Tibial nerve (tissue), 4 donors: ENCODE measurements at regions not wholly inside any gene's neighbourhood (a gene's known extent, or its start where the extent isn't known, plus 50 kb on each side); places are given as distances from the start of the nearest gene placed in this dataset.
"Not testable (repeated sequence)": the region's sequence is repeated elsewhere in the genome, so short reads cannot be mapped to it uniquely, and the experiment has no call there.

Experiments
- DNase-seq, 2 donors: peaks; one replicate each; pipeline ENCODE4 v3.0.0-alpha.2; 2019; ENCODE audit warnings: low spot score in 2 of 2
- H3K27ac ChIP-seq, 4 donors: fragments of 200-600 bp; sonication (generic) in 3 of 4; one replicate each; pipeline ENCODE4 v1.5.1; 2017 to 2019; ENCODE audit warnings: mild to moderate bottlenecking in 1 of 4
- H3K27me3 ChIP-seq, 2 donors: fragments of 200-600 bp; sonication (generic) in 1 of 2; one replicate each; pipeline versions ENCODE4 v1.5.1 to v1.6.0; 2017 to 2019
- H3K36me3 ChIP-seq, 3 donors: fragments of 200-600 bp; sonication (generic); one replicate each; pipeline ENCODE4 v1.5.1; 2018 to 2019
- H3K4me1 ChIP-seq, 4 donors: fragments of 200-600 bp; sonication (generic) in 3 of 4; one replicate each; pipeline ENCODE4 v1.5.1; 2017 to 2019
- H3K4me3 ChIP-seq, 4 donors: fragments of 200-600 bp; sonication (generic) in 3 of 4; one replicate each; pipeline ENCODE4 v1.5.1; 2017 to 2019; ENCODE audit warnings: mild to moderate bottlenecking in 1 of 4, moderate library complexity in 1 of 4
- H3K9me3 ChIP-seq, 4 donors: fragments of 200-600 bp; sonication (generic) in 3 of 4; one replicate each; pipeline ENCODE4 v1.5.1; 2017 to 2019
- EP300 ChIP-seq, 2 donors: sonication (generic); formaldehyde crosslinking; IDR thresholded peaks; one replicate each; pipeline ENCODE4 v1.6.1; 2017; ENCODE audit warnings: antibody characterized with exemption in 2 of 2, mild to moderate bottlenecking in 1 of 2
- POLR2A ChIP-seq, 2 donors: fragments of 450-650 bp; IDR thresholded peaks; one replicate each; pipeline ENCODE4 v1.6.1; 2017; ENCODE audit warnings: antibody characterized with exemption in 2 of 2, mild to moderate bottlenecking in 2 of 2, moderate library complexity in 2 of 2
- WGBS, 2 donors: methylation state at CpG; one replicate each; pipeline ENCODE4 v1.1.5; 2018; 5-methylcytosine and 5-hydroxymethylcytosine counted together
- TF ChIP-seq, protein P1 (sequence below), 5 experiments: fragments of 200-600 bp in 3 of 5; fragments of 450-650 bp in 2 of 5; sonication (generic) in 3 of 5; IDR thresholded peaks; one replicate each; pipeline ENCODE4 v1.5.1; 2016 to 2019; ENCODE audit warnings: antibody characterized with exemption in 5 of 5, mild to moderate bottlenecking in 3 of 5, moderate library complexity in 2 of 5

DNA sequence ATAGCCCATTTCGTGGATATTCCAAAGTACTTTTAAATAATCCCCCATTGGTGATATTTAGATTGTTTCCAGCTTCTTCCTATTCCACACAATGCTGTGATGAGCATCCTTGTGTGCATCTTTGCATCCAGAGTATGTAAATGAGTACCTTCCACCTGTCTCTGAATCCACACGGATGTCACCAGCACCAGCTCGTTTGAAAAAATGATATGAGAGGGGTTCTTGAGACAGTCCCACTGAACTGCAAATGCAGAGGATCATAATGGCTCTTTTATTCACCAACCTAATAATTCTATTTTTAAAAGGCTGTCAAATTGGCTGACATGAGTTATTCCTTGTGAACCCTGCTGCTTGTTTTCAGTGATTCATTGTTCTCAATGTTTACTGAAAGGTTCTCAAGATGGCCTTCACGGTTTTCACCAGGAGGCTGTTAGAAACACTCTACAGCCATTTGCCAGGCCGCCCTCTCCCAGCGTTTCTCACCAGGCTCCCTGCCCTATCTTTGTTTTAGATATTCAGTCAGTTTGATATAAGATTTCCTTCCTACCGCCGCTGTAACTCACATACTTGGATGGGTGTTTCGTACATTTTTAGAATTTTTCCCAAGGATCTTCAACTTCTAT is 96.7 kb upstream of the PTPRG start:
- TF ChIP-seq EP300 (IDR thresholded peaks at IDR 0.05) (no peak), POLR2A (IDR thresholded peaks at IDR 0.05) (no peak)
- TF ChIP-seq, protein P1, sequence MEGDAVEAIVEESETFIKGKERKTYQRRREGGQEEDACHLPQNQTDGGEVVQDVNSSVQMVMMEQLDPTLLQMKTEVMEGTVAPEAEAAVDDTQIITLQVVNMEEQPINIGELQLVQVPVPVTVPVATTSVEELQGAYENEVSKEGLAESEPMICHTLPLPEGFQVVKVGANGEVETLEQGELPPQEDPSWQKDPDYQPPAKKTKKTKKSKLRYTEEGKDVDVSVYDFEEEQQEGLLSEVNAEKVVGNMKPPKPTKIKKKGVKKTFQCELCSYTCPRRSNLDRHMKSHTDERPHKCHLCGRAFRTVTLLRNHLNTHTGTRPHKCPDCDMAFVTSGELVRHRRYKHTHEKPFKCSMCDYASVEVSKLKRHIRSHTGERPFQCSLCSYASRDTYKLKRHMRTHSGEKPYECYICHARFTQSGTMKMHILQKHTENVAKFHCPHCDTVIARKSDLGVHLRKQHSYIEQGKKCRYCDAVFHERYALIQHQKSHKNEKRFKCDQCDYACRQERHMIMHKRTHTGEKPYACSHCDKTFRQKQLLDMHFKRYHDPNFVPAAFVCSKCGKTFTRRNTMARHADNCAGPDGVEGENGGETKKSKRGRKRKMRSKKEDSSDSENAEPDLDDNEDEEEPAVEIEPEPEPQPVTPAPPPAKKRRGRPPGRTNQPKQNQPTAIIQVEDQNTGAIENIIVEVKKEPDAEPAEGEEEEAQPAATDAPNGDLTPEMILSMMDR (IDR thresholded peaks at IDR 0.05): no peak
- no peak overlapping the region for H3K4me3 ChIP-seq
- H3K27ac ChIP-seq: no peak overlapping the region
- H3K27me3 ChIP-seq: no peaks in the 10 kb centered on the region
- peaks cover 0 to 2% (median 0%) of the 10 kb centered on the region in 4 donors for H3K9me3 ChIP-seq
- no peaks in the 10 kb centered on the region for H3K36me3 ChIP-seq
- WGBS, 2 donors: 43 to 55% methylated on average over 9 of the region's 9 CpGs
- no peaks in the 10 kb centered on the region for H3K4me1 ChIP-seq
- no peak for DNase-seq

DNA sequence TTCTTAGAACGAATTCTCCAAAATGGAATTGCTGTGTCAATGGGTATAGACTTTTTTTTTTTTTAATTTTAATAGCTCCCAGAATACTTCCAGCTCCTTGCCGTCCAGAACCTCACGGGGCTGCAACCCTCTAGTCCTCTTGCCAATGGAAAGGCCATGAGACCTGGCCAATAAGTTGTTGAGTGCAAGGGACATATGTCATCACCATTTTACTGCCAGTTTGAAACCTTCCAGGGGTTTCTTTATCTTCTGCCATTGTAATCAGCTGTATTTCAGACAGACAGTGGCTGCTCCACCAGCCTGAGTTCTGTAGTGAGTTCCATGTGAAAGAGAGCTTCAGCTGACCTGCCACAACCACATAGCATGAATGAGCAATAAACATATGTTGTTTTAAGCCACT is 95.0 kb upstream of the PTPRG start:
- H3K9me3 ChIP-seq: no peaks in the 10 kb centered on the region
- no peak overlapping the region for H3K4me3 ChIP-seq
- TF ChIP-seq POLR2A (IDR thresholded peaks at IDR 0.05) (no peak), EP300 (IDR thresholded peaks at IDR 0.05) (no peak)
- TF ChIP-seq, protein P1 (IDR thresholded peaks at IDR 0.05): no peak
- no peaks in the 10 kb centered on the region for H3K27me3 ChIP-seq
- DNase-seq: no peak
- 70 to 79% methylated on average over 3 of the region's 3 CpGs for WGBS, 2 donors
- no peaks in the 10 kb centered on the region for H3K4me1 ChIP-seq
- no peak overlapping the region for H3K27ac ChIP-seq
- H3K36me3 ChIP-seq: no peaks in the 10 kb centered on the region

DNA sequence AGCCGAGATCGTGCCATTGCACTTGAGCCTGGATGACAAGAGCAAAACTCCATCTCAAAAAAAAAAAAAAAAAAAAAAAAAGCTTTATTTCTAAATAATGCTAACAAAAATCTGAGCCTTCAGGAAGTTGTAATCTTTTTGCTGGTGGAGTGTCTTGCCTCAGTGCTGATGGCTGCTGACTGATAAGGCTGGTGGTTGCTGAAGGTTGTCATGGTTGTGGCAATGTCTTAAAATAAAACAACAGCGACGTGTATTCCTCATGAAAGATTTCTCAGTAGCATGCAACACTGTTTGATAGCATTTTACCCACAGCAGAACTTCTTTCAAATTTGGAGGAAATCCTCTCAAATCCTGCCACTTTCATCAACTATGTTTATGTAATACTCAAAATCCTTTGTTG is 77.4 kb upstream of the PTPRG start:
- 93% methylated on average over 4 of the region's 4 CpGs for WGBS, 2 donors
- H3K4me3 ChIP-seq: no peak overlapping the region
- H3K36me3 ChIP-seq: no peaks in the 10 kb centered on the region
- H3K27me3 ChIP-seq: no peaks in the 10 kb centered on the region
- no peaks in the 10 kb centered on the region for H3K4me1 ChIP-seq
- TF ChIP-seq, protein P1 (IDR thresholded peaks at IDR 0.05): no peak
- TF ChIP-seq POLR2A (IDR thresholded peaks at IDR 0.05) (no peak), EP300 (IDR thresholded peaks at IDR 0.05) (no peak)
- H3K27ac ChIP-seq: no peak overlapping the region
- no peak for DNase-seq
- H3K9me3 ChIP-seq: no peaks in the 10 kb centered on the region

DNA sequence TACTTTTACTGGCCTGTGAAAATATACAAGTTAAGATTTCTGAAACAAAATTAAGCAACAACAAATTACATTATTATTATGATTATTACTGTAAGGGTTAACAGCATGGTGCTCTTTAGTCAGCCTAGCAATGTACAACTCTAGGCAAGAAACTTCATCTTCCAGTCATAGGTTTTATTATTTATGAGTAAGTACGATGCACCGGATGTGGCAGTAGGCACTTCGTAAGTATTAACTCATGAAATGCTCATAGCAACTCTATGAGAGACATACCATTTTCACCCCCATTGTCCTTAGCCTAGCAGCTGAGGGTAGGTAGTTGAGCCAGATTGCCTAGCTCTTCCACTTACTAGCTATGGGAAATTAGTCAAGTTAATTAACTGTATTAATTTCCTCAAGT is 68.0 kb upstream of the PTPRG start:
- H3K36me3 ChIP-seq: no peaks in the 10 kb centered on the region
- no peaks in the 10 kb centered on the region for H3K4me1 ChIP-seq
- no peak overlapping the region for H3K27ac ChIP-seq
- no peaks in the 10 kb centered on the region for H3K9me3 ChIP-seq
- DNase-seq: no peak
- 72 to 83% methylated on average over 3 of the region's 3 CpGs for whole genome bisulfite sequencing, 2 donors
- TF ChIP-seq POLR2A (IDR thresholded peaks at IDR 0.05): no peak
- TF ChIP-seq EP300 (IDR thresholded peaks at IDR 0.05): no peak
- TF ChIP-seq, protein P1 (IDR thresholded peaks at IDR 0.05): no peak
- no peak overlapping the region for H3K4me3 ChIP-seq
- no peaks in the 10 kb centered on the region for H3K27me3 ChIP-seq

DNA sequence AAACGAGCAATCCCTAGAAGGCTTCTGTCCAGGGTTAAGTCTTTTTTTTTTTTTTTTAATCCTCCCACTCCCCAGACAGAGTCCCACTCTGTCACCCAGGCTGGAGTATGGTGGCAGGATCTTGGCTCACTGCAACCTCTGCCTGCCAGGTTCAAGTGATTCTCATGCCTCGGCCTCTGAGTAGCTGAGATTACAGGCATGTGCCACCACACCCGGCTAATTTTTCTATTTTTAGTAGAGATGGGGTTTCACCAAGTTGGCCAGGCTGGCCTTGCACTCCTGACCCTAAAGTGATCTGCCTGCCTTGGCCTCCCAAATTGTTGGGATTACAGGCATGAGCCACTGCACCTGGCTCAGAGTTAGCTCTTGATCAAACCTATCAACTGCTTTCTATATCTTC is 67.1 kb upstream of the PTPRG start:
- not testable (repeated sequence) for H3K4me1 ChIP-seq, H3K9me3 ChIP-seq, H3K27me3 ChIP-seq, DNase-seq, H3K36me3 ChIP-seq, H3K27ac ChIP-seq, H3K4me3 ChIP-seq
- WGBS, 2 donors: 72 to 89% methylated on average over 3 of the region's 3 CpGs

DNA sequence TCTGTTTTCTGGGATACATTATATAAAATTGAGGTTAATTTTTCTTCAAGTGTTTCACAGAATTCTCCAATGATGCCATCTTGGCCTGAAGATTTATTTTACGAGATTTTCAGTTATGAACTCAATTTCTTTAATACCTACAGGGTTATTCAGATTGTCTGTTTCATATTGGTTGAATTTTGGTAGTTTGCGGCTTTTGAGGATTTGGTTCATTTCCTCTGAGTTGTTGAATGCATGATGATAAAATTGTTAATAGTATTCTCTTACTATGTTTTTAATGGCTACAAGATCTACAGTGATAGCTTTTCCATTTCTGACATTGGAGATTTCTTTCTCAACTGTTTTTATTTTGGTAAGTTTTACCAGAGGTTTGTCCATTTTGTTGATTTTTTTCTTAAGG is 63.9 kb upstream of the PTPRG start:
- Histone ChIP-seq H3K27me3 (no peaks in the 10 kb centered on the region), H3K36me3 (no peaks in the 10 kb centered on the region), H3K9me3 (peaks cover 0 to 11% (median 0%) of the 10 kb centered on the region in 4 donors), H3K27ac (no peak overlapping the region), H3K4me1 (no peaks in the 10 kb centered on the region), H3K4me3 (no peak overlapping the region)
- WGBS, 2 donors: 92 to 93% methylated on average over 2 of the region's 2 CpGs
- TF ChIP-seq EP300 (IDR thresholded peaks at IDR 0.05): no peak
- TF ChIP-seq, protein P1 (IDR thresholded peaks at IDR 0.05): no peak
- TF ChIP-seq POLR2A (IDR thresholded peaks at IDR 0.05): no peak
- no peak for DNase-seq
